Karpas-422 (cell line): ENCODE measurements at regions not wholly inside any gene's neighbourhood (a gene's known extent, or its start where the extent isn't known, plus 50 kb on each side); places are given as distances from the start of the nearest gene placed in this dataset.

Experiments used
- DNase-seq: peaks from one replicate; pipeline ENCODE4 v3.0.0-alpha.2; 2015
- H2AFZ ChIP-seq: fragments of 200-600 bp; sonication (generic); 2 replicates; pipeline ENCODE4 v1.6.1; 2014; ENCODE audit warnings: antibody characterized with exemption, low read length, mixed read lengths
- H3K27ac ChIP-seq: fragments of 200-600 bp; sonication (generic); 2 replicates; pipeline ENCODE4 v1.5.1; 2014; ENCODE audit warnings: mild to moderate bottlenecking, low read length, moderate library complexity
- H3K27me3 ChIP-seq: fragments of 200-600 bp; sonication (generic); 2 replicates; pipeline ENCODE4 v1.6.1; 2014; ENCODE audit warnings: low read length, mixed read lengths
- H3K36me3 ChIP-seq: fragments of 200-600 bp; sonication (generic); 2 replicates; pipeline ENCODE4 v1.6.1; 2014; ENCODE audit warnings: low read length, mixed read lengths; ENCODE audit not compliant: insufficient read depth
- H3K4me1 ChIP-seq: fragments of 200-600 bp; sonication (generic); 2 replicates; pipeline ENCODE4 v1.6.1; 2014; ENCODE audit warnings: mild to moderate bottlenecking, low read length, mixed read lengths
- H3K4me2 ChIP-seq: fragments of 200-600 bp; sonication (generic); 2 replicates; pipeline ENCODE4 v1.6.1; 2014; ENCODE audit warnings: low read length, low read depth, mild to moderate bottlenecking; ENCODE audit not compliant: poor library complexity, severe bottlenecking
- H3K4me3 ChIP-seq: fragments of 200-600 bp; sonication (generic); 2 replicates; pipeline ENCODE4 v1.5.1; 2014; ENCODE audit warnings: mild to moderate bottlenecking, antibody characterized with exemption, low read length, mixed read lengths
- H3K79me2 ChIP-seq: fragments of 200-600 bp; sonication (generic); 2 replicates; pipeline ENCODE4 v1.6.1; 2014; ENCODE audit warnings: mild to moderate bottlenecking, low read length, mixed read lengths
- H3K9ac ChIP-seq: fragments of 200-600 bp; sonication (generic); 2 replicates; pipeline ENCODE4 v1.6.0; 2014; ENCODE audit warnings: low read length
- H3K9me2 ChIP-seq: fragments of 200-600 bp; sonication (generic), shearing (Covaris generic); replicated peaks from 2 replicates; pipeline ENCODE4 v1.6.0; 2014; ENCODE audit warnings: mild to moderate bottlenecking, low read length, moderate library complexity; ENCODE audit not compliant: insufficient read depth
- H3K9me3 ChIP-seq: fragments of 300-700, 200-600 bp; sonication (generic); 2 replicates; pipeline ENCODE4 v1.6.1; 2014; ENCODE audit warnings: low read length, mixed read lengths
- H4K20me1 ChIP-seq: fragments of 200-600 bp; sonication (generic); 2 replicates; pipeline ENCODE4 v1.6.1; 2014; ENCODE audit warnings: mild to moderate bottlenecking, antibody characterized with exemption, low read length, low read depth; ENCODE audit not compliant: insufficient read depth

GRCh38 chr13:111976474-111977178 lies 90.3 kb upstream of the SOX1 start:
- Histone ChIP-seq H3K9ac (no peak overlapping the region), H4K20me1 (no peaks in the 10 kb centered on the region), H3K36me3 (no peaks in the 10 kb centered on the region), H3K79me2 (no peaks in the 10 kb centered on the region), H2AFZ (no peak overlapping the region), H3K4me1 (no peaks in the 10 kb centered on the region), H3K27ac (no peak overlapping the region), H3K4me3 (no peak overlapping the region), H3K27me3 (no peaks in the 10 kb centered on the region), H3K9me2 (no peaks in the 10 kb centered on the region), H3K9me3 (peaks cover 12% of the 10 kb centered on the region), H3K4me2 (no peak overlapping the region)
- DNase-seq = no peak

GRCh38 chr13:111977179-111977506 lies 89.8 kb upstream of the SOX1 start:
- Histone ChIP-seq H3K9me3 (peaks cover 12% of the 10 kb centered on the region), H3K27me3 (no peaks in the 10 kb centered on the region), H3K36me3 (no peaks in the 10 kb centered on the region), H3K27ac (no peak overlapping the region), H3K9me2 (no peaks in the 10 kb centered on the region), H4K20me1 (no peaks in the 10 kb centered on the region), H3K4me2 (no peak overlapping the region), H2AFZ (no peak overlapping the region), H3K79me2 (no peaks in the 10 kb centered on the region), H3K9ac (no peak overlapping the region), H3K4me3 (no peak overlapping the region), H3K4me1 (no peaks in the 10 kb centered on the region)
- no peak for DNase-seq

- Histone ChIP-seq H3K36me3 (no peaks in the 10 kb centered on the region), H3K4me3 (no peak overlapping the region)
Measured at GRCh38 chr13:111978546-111978945, 88.4 kb upstream of the SOX1 start.

GRCh38 chr13:111980146-111980929 lies 86.6 kb upstream of the SOX1 start:
- Histone ChIP-seq H3K4me3 (no peak overlapping the region), H3K27me3 (no peaks in the 10 kb centered on the region), H3K79me2 (no peaks in the 10 kb centered on the region), H3K9me2 (no peaks in the 10 kb centered on the region), H3K4me2 (no peak overlapping the region), H3K9ac (no peak overlapping the region), H3K9me3 (peaks cover 5% of the 10 kb centered on the region), H3K27ac (no peak overlapping the region), H2AFZ (no peak overlapping the region), H3K36me3 (no peaks in the 10 kb centered on the region), H3K4me1 (no peaks in the 10 kb centered on the region), H4K20me1 (no peaks in the 10 kb centered on the region)
- no peak for DNase-seq

More at GRCh38 chr13:111978546-111978945, 88.4 kb upstream of the SOX1 start:
- H3K9me2 ChIP-seq = no peaks in the 10 kb centered on the region
- no peak overlapping the region for H3K27ac ChIP-seq
- H2AFZ ChIP-seq = no peak overlapping the region
- no peaks in the 10 kb centered on the region for H3K27me3 ChIP-seq
- no peak for DNase-seq
- H3K9ac ChIP-seq = no peak overlapping the region
- peaks cover 12% of the 10 kb centered on the region for H3K9me3 ChIP-seq
- no peak overlapping the region for H3K4me2 ChIP-seq
- H4K20me1 ChIP-seq = no peaks in the 10 kb centered on the region
- no peaks in the 10 kb centered on the region for H3K4me1 ChIP-seq
- no peaks in the 10 kb centered on the region for H3K79me2 ChIP-seq

GRCh38 chr13:111981006-111981405 lies 85.9 kb upstream of the SOX1 start:
- H3K79me2 ChIP-seq = no peaks in the 10 kb centered on the region
- no peaks in the 10 kb centered on the region for H3K9me3 ChIP-seq
- no peaks in the 10 kb centered on the region for H3K36me3 ChIP-seq
- no peak overlapping the region for H3K4me2 ChIP-seq
- H3K9ac ChIP-seq = no peak overlapping the region
- H3K27me3 ChIP-seq = no peaks in the 10 kb centered on the region
- no peaks in the 10 kb centered on the region for H4K20me1 ChIP-seq
- no peak for DNase-seq
- no peaks in the 10 kb centered on the region for H3K9me2 ChIP-seq
- H2AFZ ChIP-seq = no peak overlapping the region
- no peak overlapping the region for H3K4me3 ChIP-seq
- no peak overlapping the region for H3K27ac ChIP-seq
- no peaks in the 10 kb centered on the region for H3K4me1 ChIP-seq

GRCh38 chr13:111981446-111982165 lies 85.3 kb upstream of the SOX1 start:
- no peak overlapping the region for H3K27ac ChIP-seq
- H4K20me1 ChIP-seq = no peaks in the 10 kb centered on the region
- no peak overlapping the region for H3K4me2 ChIP-seq
- DNase-seq = no peak
- no peak overlapping the region for H3K9ac ChIP-seq
- H3K9me2 ChIP-seq = no peaks in the 10 kb centered on the region
- no peaks in the 10 kb centered on the region for H3K9me3 ChIP-seq
- no peaks in the 10 kb centered on the region for H3K79me2 ChIP-seq
- H3K4me3 ChIP-seq = no peak overlapping the region
- H2AFZ ChIP-seq = no peak overlapping the region
- H3K27me3 ChIP-seq = no peaks in the 10 kb centered on the region
- H3K36me3 ChIP-seq = no peaks in the 10 kb centered on the region
- H3K4me1 ChIP-seq = no peaks in the 10 kb centered on the region

GRCh38 chr13:111984349-111984748 lies 82.6 kb upstream of the SOX1 start:
- no peak for DNase-seq
- Histone ChIP-seq H3K27me3 (no peaks in the 10 kb centered on the region), H3K9ac (no peak overlapping the region), H4K20me1 (no peaks in the 10 kb centered on the region), H3K9me3 (no peaks in the 10 kb centered on the region), H3K79me2 (no peaks in the 10 kb centered on the region), H3K4me3 (no peak overlapping the region), H3K36me3 (no peaks in the 10 kb centered on the region), H3K4me2 (no peak overlapping the region), H2AFZ (no peak overlapping the region), H3K9me2 (no peaks in the 10 kb centered on the region), H3K27ac (no peak overlapping the region), H3K4me1 (no peaks in the 10 kb centered on the region)

- Histone ChIP-seq H3K9me2 (no peaks in the 10 kb centered on the region), H2AFZ (no peak overlapping the region), H3K9ac (no peak overlapping the region), H3K27me3 (no peaks in the 10 kb centered on the region), H3K79me2 (no peaks in the 10 kb centered on the region), H4K20me1 (no peaks in the 10 kb centered on the region), H3K4me3 (no peak overlapping the region), H3K27ac (no peak overlapping the region), H3K4me1 (no peaks in the 10 kb centered on the region), H3K4me2 (no peak overlapping the region), H3K36me3 (no peaks in the 10 kb centered on the region), H3K9me3 (peaks cover 3% of the 10 kb centered on the region; the same call in 1 of the 2 replicates)
- no peak for DNase-seq
Measured at GRCh38 chr13:111990362-111990761, 76.6 kb upstream of the SOX1 start.
